ENCODE measurements at regions not wholly inside any gene's neighbourhood (a gene's known extent, or its start where the extent isn't known, plus 50 kb on each side); places are given as distances from the start of the nearest gene placed in this dataset.

DNA sequence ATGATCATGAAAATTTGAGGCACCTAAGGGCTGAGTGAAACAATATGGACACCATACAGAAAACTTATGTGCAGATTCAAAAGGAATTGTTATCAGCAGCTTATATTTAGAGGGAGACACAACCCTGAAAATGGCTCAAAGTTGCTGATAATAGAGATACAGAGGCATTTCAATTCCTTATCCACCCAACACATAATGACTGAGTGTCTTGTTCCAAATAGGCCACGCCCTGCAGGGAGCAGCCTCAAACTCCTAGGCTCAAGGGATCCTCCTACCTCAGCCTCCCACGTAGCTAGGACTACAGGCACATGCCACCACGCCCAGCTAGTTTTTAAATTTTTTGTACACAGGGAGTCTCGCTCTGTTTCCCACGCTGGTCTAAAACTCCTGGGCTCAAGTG lies 79.0 kb downstream of the LBH start:
- no peaks in the 10 kb centered on the region for H3K27me3 ChIP-seq (ENCODE audit: control insufficient read depth, insufficient read depth, low read length)

DNA sequence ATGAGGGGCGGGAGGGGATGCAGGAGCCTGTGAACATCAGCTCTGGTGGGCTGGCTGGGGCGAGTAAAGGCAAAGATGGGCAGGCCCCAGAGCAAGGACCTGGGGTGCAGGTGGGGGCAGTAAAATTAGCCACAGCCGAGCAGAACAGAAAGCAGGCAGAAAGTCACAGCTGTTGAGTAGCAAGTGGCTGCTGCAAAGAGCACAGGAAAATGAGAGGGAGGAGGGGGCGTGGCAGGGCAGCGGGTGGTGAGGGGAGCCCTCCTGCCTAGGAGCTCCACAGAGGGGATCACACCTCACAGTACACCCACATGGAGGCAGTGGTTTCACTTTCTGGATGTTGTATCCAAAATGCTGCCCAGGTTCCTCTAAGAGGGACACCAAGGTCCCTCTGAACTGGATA lies 79.6 kb downstream of the LBH start:
- no peaks in the 10 kb centered on the region for H3K9me3 ChIP-seq (ENCODE audit: control insufficient read depth in 2 of 3, insufficient read depth in 1 of 3, low read length in 3 of 3)
- no peaks in the 10 kb centered on the region for H3K36me3 ChIP-seq (ENCODE audit: control insufficient read depth in 2 of 3, insufficient read depth in 3 of 3, low read length in 3 of 3)
- no peak overlapping the region for H3K9ac ChIP-seq (ENCODE audit: low read length in 3 of 3)
- no peak overlapping the region for H3K4me3 ChIP-seq (ENCODE audit: low read length in 3 of 3)
- no peak for DNase-seq
- H3K4me1 ChIP-seq (ENCODE audit: control insufficient read depth in 2 of 3, insufficient read depth in 2 of 3, low read depth in 1 of 3, low read length in 3 of 3), result no peaks in the 10 kb centered on the region
- H3K27me3 ChIP-seq (ENCODE audit: control insufficient read depth, insufficient read depth, low read length), result no peaks in the 10 kb centered on the region
- no peak overlapping the region for H3K27ac ChIP-seq (ENCODE audit: low read depth in 2 of 2, low read length in 2 of 2)
- no peak for FAIRE-seq
- TF ChIP-seq, protein P1, sequence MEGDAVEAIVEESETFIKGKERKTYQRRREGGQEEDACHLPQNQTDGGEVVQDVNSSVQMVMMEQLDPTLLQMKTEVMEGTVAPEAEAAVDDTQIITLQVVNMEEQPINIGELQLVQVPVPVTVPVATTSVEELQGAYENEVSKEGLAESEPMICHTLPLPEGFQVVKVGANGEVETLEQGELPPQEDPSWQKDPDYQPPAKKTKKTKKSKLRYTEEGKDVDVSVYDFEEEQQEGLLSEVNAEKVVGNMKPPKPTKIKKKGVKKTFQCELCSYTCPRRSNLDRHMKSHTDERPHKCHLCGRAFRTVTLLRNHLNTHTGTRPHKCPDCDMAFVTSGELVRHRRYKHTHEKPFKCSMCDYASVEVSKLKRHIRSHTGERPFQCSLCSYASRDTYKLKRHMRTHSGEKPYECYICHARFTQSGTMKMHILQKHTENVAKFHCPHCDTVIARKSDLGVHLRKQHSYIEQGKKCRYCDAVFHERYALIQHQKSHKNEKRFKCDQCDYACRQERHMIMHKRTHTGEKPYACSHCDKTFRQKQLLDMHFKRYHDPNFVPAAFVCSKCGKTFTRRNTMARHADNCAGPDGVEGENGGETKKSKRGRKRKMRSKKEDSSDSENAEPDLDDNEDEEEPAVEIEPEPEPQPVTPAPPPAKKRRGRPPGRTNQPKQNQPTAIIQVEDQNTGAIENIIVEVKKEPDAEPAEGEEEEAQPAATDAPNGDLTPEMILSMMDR (IDR thresholded peaks at IDR 0.05; ENCODE audit: borderline replicate concordance, extremely low read depth, insufficient read depth), result no peak
- intact Hi-C loops (cut with DNase I), result no loop called here

More for the DNA sequence above, 79.0 kb downstream of the LBH start:
- intact Hi-C loops (cut with DNase I), result no loop called here
- Histone ChIP-seq H3K4me1 (ENCODE audit: control insufficient read depth in 2 of 3, insufficient read depth in 2 of 3, low read depth in 1 of 3, low read length in 3 of 3) (no peaks in the 10 kb centered on the region), H3K9me3 (ENCODE audit: control insufficient read depth in 2 of 3, insufficient read depth in 1 of 3, low read length in 3 of 3) (no peaks in the 10 kb centered on the region), H3K36me3 (ENCODE audit: control insufficient read depth in 2 of 3, insufficient read depth in 3 of 3, low read length in 3 of 3) (no peaks in the 10 kb centered on the region), H3K27ac (ENCODE audit: low read depth in 2 of 2, low read length in 2 of 2) (no peak overlapping the region), H3K4me3 (ENCODE audit: low read length in 3 of 3) (no peak overlapping the region), H3K9ac (ENCODE audit: low read length in 3 of 3) (no peak overlapping the region)
- FAIRE-seq (no peak), DNase-seq (no peak)
- TF ChIP-seq, protein P1 (IDR thresholded peaks at IDR 0.05; ENCODE audit: borderline replicate concordance, extremely low read depth, insufficient read depth), result no peak

DNA sequence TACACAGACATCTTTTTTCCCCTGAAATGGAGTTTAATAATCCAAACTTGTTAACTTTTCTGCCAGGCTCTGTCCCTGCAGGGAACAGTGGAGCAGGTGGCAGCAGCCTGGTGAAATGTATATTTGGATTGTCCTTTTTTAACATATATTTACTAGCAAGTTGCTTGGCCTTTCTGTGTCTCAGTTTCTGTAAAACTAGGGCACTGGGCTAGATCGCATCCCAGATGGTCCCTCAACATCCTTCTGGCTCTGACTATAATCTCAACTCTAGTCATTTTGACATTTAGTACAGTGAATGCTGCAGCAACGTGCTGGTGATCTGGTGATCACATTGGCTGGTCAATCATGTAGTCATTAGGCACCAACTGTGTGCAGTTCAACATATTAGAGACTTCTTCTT lies 80.4 kb downstream of the LBH start:
- Histone ChIP-seq H3K36me3 (ENCODE audit: control insufficient read depth in 2 of 3, insufficient read depth in 3 of 3, low read length in 3 of 3) (no peaks in the 10 kb centered on the region), H3K27ac (ENCODE audit: low read depth in 2 of 2, low read length in 2 of 2) (no peak overlapping the region), H3K9ac (ENCODE audit: low read length in 3 of 3) (no peak overlapping the region), H3K9me3 (ENCODE audit: control insufficient read depth in 2 of 3, insufficient read depth in 1 of 3, low read length in 3 of 3) (no peaks in the 10 kb centered on the region), H3K4me3 (ENCODE audit: low read length in 3 of 3) (no peak overlapping the region), H3K27me3 (ENCODE audit: control insufficient read depth, insufficient read depth, low read length) (no peaks in the 10 kb centered on the region), H3K4me1 (ENCODE audit: control insufficient read depth in 2 of 3, insufficient read depth in 2 of 3, low read depth in 1 of 3, low read length in 3 of 3) (no peaks in the 10 kb centered on the region)
- TF ChIP-seq, protein P1 (IDR thresholded peaks at IDR 0.05; ENCODE audit: borderline replicate concordance, extremely low read depth, insufficient read depth), result no peak
- no peak for FAIRE-seq
- DNase-seq, result no peak
- intact Hi-C loops (cut with DNase I), result no loop called here

DNA sequence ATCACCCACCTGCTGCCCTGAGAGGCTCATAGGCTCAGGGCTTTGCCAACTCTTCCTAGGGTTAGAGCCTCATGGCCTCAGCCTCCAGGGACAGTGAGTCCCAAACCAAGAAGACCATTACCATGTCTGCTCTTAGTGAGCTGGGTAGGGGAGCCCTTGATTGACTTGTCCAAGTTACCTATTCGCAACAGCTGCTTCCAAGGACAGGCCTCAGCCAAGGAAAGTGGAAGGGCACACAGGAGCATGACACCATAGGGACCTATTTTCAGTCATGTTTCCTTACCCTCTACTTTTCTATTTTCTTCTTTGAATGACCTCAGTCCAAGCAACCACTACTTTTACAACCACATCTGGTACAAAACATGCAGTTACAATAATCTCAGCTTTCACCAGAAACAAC lies 81.6 kb downstream of the LBH start:
- Histone ChIP-seq H3K9ac (ENCODE audit: low read length in 3 of 3) (no peak overlapping the region), H3K9me3 (ENCODE audit: control insufficient read depth in 2 of 3, insufficient read depth in 1 of 3, low read length in 3 of 3) (no peaks in the 10 kb centered on the region), H3K27me3 (ENCODE audit: control insufficient read depth, insufficient read depth, low read length) (no peaks in the 10 kb centered on the region), H3K36me3 (ENCODE audit: control insufficient read depth in 2 of 3, insufficient read depth in 3 of 3, low read length in 3 of 3) (no peaks in the 10 kb centered on the region), H3K4me3 (ENCODE audit: low read length in 3 of 3) (no peak overlapping the region), H3K4me1 (ENCODE audit: control insufficient read depth in 2 of 3, insufficient read depth in 2 of 3, low read depth in 1 of 3, low read length in 3 of 3) (no peaks in the 10 kb centered on the region), H3K27ac (ENCODE audit: low read depth in 2 of 2, low read length in 2 of 2) (no peak overlapping the region)
- no peak for DNase-seq
- no peak for FAIRE-seq
- TF ChIP-seq, protein P1 (IDR thresholded peaks at IDR 0.05; ENCODE audit: borderline replicate concordance, extremely low read depth, insufficient read depth), result no peak
- intact Hi-C loops (cut with DNase I), result no loop called here

Data from kidney (tissue), 13 donors.